ENCODE measurements at regions not wholly inside any gene's neighbourhood (a gene's known extent, or its start where the extent isn't known, plus 50 kb on each side); places are given as distances from the start of the nearest gene placed in this dataset.

DNA sequence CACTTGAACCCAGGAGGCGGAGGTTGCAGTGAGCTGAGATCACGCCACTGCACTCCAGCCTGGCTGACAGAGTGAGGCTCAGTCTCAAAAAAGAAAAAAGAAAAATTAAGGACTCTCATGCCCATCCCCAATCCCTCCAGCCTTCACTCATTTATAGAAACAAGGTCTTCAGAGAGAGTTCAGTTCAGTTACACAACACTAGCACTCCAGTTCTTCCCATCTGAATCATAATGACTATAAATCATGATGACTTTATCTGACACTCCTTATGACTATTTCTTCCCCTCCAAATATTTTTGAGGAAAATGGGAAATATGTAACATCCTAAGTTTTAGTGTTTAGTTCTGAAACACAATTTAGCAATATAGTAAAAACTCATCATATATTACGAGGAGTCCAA lies 107.4 kb upstream of the LSM8 start:
- TF ChIP-seq, protein P1, sequence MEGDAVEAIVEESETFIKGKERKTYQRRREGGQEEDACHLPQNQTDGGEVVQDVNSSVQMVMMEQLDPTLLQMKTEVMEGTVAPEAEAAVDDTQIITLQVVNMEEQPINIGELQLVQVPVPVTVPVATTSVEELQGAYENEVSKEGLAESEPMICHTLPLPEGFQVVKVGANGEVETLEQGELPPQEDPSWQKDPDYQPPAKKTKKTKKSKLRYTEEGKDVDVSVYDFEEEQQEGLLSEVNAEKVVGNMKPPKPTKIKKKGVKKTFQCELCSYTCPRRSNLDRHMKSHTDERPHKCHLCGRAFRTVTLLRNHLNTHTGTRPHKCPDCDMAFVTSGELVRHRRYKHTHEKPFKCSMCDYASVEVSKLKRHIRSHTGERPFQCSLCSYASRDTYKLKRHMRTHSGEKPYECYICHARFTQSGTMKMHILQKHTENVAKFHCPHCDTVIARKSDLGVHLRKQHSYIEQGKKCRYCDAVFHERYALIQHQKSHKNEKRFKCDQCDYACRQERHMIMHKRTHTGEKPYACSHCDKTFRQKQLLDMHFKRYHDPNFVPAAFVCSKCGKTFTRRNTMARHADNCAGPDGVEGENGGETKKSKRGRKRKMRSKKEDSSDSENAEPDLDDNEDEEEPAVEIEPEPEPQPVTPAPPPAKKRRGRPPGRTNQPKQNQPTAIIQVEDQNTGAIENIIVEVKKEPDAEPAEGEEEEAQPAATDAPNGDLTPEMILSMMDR (conservative IDR thresholded peaks at IDR 0.05; ENCODE audit: low read length): no peak
- no peak overlapping the region for H3K4me3 ChIP-seq (ENCODE audit: low read length)
- no peak for DNase-seq (ENCODE audit: low read depth)

DNA sequence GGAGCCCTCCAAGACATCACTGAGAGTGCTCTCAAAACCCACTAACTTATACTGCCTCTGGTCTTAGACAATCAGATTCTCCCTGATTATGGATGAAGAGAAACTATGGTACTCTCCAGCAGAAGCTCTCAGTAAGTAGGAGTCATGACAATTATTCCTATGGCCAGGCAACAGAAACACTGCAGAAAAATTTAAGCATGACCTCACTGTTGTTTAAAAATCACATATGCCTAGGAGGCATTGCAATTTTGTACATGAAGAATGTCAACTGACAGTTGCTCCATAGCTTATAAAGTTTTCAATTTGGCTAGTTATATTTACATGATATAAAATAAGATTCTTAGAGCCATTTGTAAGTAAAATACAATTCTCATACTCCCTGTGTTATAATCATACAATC lies 105.9 kb upstream of the LSM8 start:
- no peak for DNase-seq (ENCODE audit: low read depth)
- H3K4me3 ChIP-seq (ENCODE audit: low read length): no peak overlapping the region
- TF ChIP-seq, protein P1 (conservative IDR thresholded peaks at IDR 0.05; ENCODE audit: low read length): no peak

DNA sequence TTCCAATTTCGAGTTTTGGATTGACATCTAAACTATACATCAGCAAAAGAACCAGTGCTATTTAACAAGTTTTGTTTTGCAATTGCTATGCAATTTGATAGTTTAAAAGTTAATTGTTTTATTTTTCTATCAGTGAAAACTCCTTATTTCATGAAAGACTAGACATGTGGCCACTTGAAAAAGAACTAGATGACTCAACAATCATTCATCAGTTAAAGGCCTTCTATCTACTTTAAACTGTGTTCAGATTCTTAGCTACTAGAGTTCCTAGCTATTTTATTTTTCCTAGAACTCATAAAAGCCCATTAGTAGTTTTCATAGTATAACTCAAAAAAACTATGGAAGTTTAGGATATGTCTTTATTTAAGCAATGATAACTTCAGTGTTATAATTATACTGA lies 104.6 kb upstream of the LSM8 start:
- no peak for DNase-seq (ENCODE audit: low read depth)

DNA sequence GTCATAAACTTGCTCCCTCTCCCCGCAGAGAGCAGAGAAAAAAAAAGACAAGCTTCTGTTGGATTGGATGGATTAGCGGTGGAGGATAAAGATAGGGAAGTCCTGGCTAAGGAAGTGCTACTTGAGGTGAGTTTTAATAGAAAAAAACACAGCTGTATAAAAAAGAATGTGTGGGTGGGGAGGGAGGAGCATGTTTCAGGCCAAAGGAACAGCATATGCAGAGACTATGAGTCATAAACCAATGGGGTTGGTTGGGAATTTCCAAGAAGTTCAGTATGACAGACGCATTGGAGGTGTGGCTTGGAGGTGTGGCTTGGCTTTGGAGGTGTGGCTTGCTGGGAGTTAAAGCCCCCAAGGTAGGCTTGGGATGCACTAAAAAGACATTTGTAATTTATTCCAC lies 103.0 kb upstream of the LSM8 start:
- peak; percentile 7 for DNase-seq (ENCODE audit: low read depth)
- TF ChIP-seq, protein P1 (conservative IDR thresholded peaks at IDR 0.05; ENCODE audit: low read length): no peak
- no peak overlapping the region for H3K4me3 ChIP-seq (ENCODE audit: low read length)

More for the DNA sequence above, 104.6 kb upstream of the LSM8 start:
- TF ChIP-seq, protein P1 (conservative IDR thresholded peaks at IDR 0.05; ENCODE audit: low read length): no peak
- H3K4me3 ChIP-seq (ENCODE audit: low read length): no peak overlapping the region

DNA sequence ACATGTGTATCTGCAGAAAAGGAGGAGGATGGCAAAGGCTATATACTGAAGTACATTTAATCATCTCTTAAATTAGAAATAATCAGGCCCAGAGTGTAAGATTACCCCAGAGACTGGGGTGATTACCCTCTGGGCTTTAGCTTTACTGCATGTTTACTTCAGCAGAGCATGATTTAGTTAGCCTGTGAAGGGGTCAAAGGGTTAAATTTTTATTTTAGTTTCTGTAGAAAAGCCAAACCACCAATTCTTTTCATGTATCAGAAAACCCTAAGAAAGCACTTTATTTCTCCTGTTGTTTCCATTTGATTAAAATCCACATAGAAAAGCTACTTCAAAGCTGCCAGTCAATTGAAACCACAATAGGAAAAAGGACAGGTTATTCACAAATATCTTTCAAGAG lies 101.5 kb upstream of the LSM8 start:
- no peak for DNase-seq (ENCODE audit: low read depth)
- H3K4me3 ChIP-seq (ENCODE audit: low read length): no peak overlapping the region
- TF ChIP-seq, protein P1 (conservative IDR thresholded peaks at IDR 0.05; ENCODE audit: low read length): no peak

DNA sequence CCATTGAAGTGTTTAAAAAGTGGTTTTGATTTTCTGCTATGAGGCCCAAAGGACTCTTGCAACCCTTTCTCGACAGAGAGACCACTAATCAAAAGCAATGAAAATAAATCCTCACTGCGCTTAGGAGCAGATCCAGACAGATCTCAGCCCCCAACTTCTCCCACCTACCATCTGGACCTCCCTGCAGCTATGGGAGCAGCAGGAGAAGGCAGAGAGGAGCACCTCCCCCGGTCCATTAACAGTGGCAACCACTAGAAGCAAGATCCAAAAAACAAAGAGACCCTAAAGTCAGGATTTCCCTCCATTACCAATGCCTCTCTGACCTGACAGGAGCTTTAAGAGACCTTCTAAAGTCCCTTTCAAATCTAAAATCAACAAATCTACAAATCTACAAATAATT lies 99.0 kb upstream of the LSM8 start:
- no peak for DNase-seq (ENCODE audit: low read depth)
- no peak overlapping the region for H3K4me3 ChIP-seq (ENCODE audit: low read length)
- TF ChIP-seq, protein P1 (conservative IDR thresholded peaks at IDR 0.05; ENCODE audit: low read length): no peak

DNA sequence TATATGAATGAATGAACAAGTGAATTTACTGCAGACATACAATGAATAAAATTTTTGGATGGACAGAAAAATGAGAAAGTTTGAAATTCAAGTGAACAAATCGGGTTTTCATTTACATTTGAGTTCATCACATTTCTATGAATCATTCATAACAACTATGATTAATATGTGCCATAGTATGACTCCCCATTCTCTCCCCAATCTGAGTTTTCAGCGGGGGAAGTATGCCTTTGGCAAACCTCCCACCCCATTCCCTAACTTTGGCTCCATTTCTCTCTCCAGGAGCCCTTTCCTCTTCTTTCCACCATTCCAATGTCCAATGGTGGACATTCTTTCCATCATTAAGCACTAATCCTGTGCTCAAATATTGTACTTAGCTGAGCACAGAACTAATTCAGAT lies 96.8 kb upstream of the LSM8 start:
- no peak for DNase-seq (ENCODE audit: low read depth)
- H3K4me3 ChIP-seq (ENCODE audit: low read length): no peak overlapping the region
- TF ChIP-seq, protein P1 (conservative IDR thresholded peaks at IDR 0.05; ENCODE audit: low read length): no peak
